ENCODE measurements at regions not wholly inside any gene's neighbourhood (a gene's known extent, or its start where the extent isn't known, plus 50 kb on each side); places are given as distances from the start of the nearest gene placed in this dataset.
"Not testable (repeated sequence)": the region's sequence is repeated elsewhere in the genome, so short reads cannot be mapped to it uniquely, and the experiment has no call there.

- no peak for DNase-seq
Observed at GRCh38 chr10:21363092-21363730, 162.3 kb downstream of the SKIDA1 start.

DNA sequence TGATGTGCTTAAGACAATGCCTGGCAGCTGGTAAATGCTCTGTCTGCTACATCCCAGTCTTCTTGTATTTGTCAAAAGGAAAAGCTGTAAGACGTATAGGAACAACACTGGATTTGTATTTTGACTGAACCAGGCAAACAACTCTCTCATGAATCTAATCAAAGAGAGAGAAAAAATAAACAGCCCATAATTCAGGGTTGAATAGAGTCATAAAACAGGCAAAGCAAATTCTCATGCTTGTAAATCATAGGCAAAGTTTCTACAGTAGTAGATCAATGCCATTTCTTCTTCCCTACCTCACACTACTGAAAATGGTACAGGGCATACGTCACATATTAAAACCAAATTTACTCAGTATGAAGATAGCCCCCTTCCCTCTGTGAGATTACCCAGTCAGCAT lies 166.3 kb downstream of the SKIDA1 start:
- no peak for DNase-seq

- no peak for DNase-seq
Observed at GRCh38 chr10:21355591-21356011, 169.9 kb downstream of the SKIDA1 start.

- no peak for DNase-seq
Observed at GRCh38 chr10:21352886-21353285, 172.6 kb downstream of the SKIDA1 start.

GRCh38 chr10:21351594-21351993 lies 173.9 kb downstream of the SKIDA1 start:
- DNase-seq: not testable (repeated sequence)

GRCh38 chr10:21349912-21350286 lies 175.6 kb downstream of the SKIDA1 start:
- no peak for DNase-seq

GRCh38 chr10:21347785-21348170 lies 177.7 kb downstream of the SKIDA1 start:
- DNase-seq: no peak

DNA sequence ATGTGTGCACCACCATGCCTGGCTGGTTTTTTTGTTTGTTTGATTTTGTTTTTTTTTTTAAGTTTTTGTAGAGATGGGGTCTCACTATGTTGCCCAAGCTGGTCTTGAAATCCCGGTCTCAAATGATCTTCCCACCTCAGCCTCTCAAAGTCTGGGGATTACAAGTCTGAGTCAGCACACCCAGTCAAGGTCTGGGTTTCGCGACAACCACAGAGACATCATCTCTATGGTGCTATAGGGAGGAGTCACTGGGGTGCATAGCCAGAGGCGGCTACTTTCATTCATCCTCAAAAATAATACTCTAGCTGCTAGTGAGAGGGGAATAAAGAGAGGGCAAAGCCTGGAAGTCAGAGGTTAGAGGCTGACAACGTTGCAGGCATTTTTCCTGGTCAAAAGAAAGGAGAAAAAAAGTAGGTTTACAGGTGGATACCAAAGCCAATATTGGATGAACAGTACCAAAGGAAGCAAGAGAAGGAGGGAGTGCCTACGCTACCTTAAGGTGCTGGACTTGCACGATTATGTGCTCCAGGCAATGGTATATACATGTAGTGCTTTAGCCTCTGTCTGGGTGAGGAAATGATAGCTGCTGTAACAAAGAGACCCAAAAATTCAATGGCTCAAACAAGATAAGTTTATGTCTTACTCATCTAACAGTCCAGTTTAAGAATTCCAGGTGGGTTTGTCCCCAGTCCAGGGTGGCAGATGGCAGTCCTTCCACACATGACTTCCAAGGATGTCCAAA lies 178.3 kb downstream of the SKIDA1 start:
- DNase-seq: no peak

GRCh38 chr10:21343087-21343486 lies 182.4 kb downstream of the SKIDA1 start:
- no peak for DNase-seq

DNA sequence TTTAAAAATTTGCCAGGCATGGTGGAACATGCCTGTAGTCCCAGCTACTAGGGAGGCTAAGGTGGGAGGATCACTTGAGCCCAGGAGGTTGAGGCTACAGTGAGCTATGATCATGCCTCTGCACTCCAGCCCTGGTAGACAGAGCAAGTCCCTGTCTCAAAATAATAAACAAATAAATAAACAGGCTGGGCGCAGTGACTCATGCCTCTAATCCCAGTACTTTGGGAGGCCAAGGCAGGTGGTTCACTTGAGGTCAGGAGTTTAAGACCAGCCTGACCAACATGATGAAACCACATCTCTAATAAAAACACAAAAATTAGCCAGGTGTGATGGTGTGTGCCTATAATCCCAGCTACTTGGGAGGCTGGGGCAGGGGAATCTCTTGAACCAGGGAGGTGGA lies 183.0 kb downstream of the SKIDA1 start:
- not testable (repeated sequence) for DNase-seq

DNA sequence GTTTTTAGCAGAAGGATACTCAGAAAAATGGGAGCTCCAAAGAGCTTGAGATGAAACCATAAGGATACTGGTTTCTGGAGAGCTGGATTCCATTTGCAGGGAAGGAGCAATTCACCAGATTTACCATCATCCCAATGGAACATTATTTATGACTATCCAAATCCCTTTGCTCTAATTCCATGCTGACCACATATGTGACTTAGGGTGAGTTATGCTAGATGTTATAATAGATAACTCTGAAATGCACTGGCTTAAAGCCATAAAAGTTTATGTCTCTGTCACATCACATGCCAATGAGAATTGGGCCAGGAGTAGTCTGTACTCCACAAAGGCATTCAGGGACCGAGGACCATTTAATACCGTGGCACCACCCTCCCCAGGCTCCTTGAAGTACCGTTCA lies 185.2 kb downstream of the SKIDA1 start:
- DNase-seq: no peak

DNA sequence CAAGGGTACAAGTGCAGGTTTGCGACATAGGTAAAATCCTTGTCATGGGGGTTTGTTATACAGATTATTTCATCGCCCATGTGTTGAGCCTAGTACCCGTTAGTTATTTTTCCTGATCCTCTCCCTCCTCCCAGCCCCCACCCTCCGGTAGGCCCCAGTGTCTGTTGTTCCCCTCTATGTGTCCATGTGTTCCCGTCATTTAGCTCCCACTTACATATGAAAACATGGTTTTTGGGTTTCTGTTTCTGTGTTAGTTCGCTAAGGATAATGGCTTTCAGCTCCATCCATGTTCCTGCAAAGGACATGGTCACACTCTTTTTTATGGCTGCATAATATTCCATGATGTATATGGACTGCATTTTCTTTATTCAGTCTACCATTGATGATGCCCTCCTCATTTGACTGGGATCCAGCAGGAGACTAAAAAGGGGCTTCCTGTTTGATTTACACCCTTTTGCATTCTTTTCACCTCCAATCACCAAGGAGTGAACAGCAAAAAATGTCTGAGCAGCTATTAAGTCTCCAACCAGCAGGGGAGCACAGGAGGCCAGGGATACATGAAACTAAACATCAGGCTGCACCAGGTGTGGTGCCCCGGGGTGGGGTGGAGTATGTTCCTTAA lies 188.2 kb downstream of the SKIDA1 start:
- DNase-seq: no peak

- no peak for DNase-seq
Observed at GRCh38 chr10:21336476-21337170, 188.9 kb downstream of the SKIDA1 start.

- DNase-seq: no peak
Observed at GRCh38 chr10:21334891-21335696, 190.4 kb downstream of the SKIDA1 start.

DNA sequence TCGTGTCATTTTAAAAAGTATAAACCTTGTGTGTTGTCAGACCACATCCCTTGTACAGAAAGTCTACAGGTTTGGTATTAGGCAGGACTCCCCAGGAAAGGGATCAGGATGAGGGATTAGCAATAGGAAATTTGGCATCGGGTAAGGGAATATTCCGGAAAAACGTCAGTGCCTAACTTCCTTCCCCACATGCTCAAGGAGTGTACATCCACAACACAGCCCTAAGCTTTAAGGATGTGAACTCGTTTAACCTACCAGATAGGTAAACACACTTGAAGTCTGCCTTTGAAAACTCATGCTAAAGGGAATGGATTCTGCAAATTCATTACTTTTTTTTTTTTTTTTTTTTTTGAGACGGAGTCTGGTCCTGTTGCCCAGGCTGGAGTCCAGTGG lies 194.9 kb downstream of the SKIDA1 start:
- no peak for DNase-seq

- no peak for DNase-seq
Observed at GRCh38 chr10:21329995-21330627, 195.4 kb downstream of the SKIDA1 start.

DNA sequence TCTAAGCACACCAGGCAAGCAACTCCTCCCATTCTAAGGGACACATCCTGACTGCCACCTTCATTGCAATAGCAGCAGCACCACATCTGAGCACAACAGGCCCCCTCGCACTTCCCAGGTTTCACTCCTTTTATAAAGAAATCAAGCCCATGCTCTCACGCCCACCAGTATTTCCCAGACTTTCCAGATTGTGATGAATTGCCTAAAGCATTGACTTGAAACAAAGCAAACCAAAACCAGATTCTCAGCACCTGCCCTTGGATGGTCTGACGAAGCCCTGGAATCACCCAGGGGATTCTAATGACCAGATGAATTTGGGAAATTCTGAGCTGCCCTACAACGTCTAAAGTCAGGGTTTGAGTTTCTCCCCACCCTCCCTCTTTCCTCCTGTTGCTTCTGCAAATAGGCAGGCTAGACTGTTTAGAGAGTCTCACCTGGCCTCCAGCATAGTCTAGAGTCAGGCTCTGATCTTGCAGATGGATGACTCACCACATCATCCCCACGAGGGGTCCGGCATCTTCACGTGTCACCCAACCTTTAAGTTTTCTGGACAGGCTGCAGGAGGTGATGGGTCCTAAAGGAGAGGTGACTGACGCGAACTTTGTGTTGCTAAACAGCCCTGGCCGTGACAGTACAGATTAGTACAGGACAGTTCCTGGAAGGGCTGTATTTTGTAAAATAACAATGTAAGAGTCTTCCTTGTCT lies 198.0 kb downstream of the SKIDA1 start:
- no peak for DNase-seq

DNA sequence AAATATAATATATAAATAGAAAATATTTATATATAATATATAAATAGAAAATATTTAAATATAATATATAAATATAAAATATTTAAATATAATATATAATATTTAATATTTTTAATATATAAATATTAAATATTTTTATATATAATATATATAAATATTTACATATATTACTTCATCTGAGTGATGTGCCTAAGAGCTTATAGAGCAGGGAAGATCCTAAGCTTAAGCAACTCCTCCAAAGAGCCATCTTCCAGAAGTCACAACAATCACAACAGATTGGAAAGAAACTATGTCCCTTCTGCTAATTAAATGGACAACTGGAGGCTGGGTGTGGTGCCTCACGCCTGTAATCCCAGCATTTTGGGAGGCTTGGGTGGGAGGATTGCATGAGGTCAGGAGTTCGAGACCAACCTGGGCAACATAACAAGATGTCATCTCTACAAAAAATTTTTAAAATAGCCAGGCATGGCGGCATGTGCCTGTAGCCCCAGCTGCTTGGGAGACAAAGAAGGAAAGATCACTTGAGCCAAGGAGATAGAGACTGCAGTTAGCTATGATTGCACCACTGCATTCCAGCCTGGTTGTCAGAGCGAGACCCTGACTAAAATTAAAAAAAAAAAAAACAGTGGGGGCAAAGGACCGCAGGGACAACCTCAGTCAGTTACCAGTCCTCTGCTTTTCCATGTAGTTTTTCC lies 198.7 kb downstream of the SKIDA1 start:
- DNase-seq: no peak

- DNase-seq: no peak
Observed at GRCh38 chr10:21318540-21319167, 206.8 kb downstream of the SKIDA1 start.

- no peak for DNase-seq
Observed at GRCh38 chr10:21317902-21318301, 207.6 kb downstream of the SKIDA1 start.
